B cell (primary cell): ENCODE measurements at regions not wholly inside any gene's neighbourhood (a gene's known extent, or its start where the extent isn't known, plus 50 kb on each side); places are given as distances from the start of the nearest gene placed in this dataset.

ENCODE experiments used
- ATAC-seq: fragments of 200-7000 bp; cut with Tn5 transposase; one replicate; pipeline ENCODE4 v1.10.0; 2021; ENCODE audit warnings: low read depth, mild to moderate bottlenecking, moderate number of reproducible peaks, moderate library complexity
- CTCF ChIA-PET: fragments of 350-600 bp; sonication (Branson Sonifier 250); formaldehyde crosslinking; loops from one replicate; lab custom pipeline; 2021; ENCODE audit warnings: antibody characterized with exemption, inconsistent platforms; lab: Charles Lee
- POLR2A ChIA-PET: fragments of 350-600 bp; sonication (Branson Sonifier 250); formaldehyde crosslinking; loops from one replicate; lab custom pipeline; 2021; ENCODE audit warnings: antibody characterized with exemption; lab: Charles Lee
- DNase-seq: peaks from one replicate; pipeline ENCODE4 v3.0.0; 2013
- H2AFZ ChIP-seq: 2 replicates; pipeline ENCODE4 v1.6.1; 2012; ENCODE audit warnings: mild to moderate bottlenecking, low read depth, low read length; ENCODE audit not compliant: insufficient read depth, poor library complexity, severe bottlenecking
- H3K27ac ChIP-seq, 2 donors: 1 replicate in 1 of 2; 2 replicates in 1 of 2; pipeline ENCODE4 v1.5.1; 2012 to 2013; ENCODE audit warnings: low read length in 2 of 2, mild to moderate bottlenecking in 2 of 2, moderate library complexity in 1 of 2
- H3K27me3 ChIP-seq, 4 experiments: fragments of 200-600 bp in 1 of 4; sonication (generic) in 1 of 4; replicated peaks in 1 of 4; 1 replicate in 2 of 4; 2 replicates in 2 of 4; pipeline versions ENCODE4 v1.6.1 to v1.7.0; 2013 to 2016; ENCODE audit warnings: low read length in 3 of 4, mild to moderate bottlenecking in 2 of 4, mixed read lengths in 1 of 4, moderate library complexity in 1 of 4; ENCODE audit not compliant: insufficient read depth in 4 of 4, control insufficient read depth in 3 of 4; ENCODE audit errors: control extremely low read depth in 1 of 4
- H3K36me3 ChIP-seq, 2 experiments: replicated peaks in 1 of 2; 1 replicate in 1 of 2; 2 replicates in 1 of 2; pipeline versions ENCODE4 v1.6.1 to v1.7.1; 2013; ENCODE audit warnings: low read length in 1 of 2; ENCODE audit not compliant: insufficient read depth in 2 of 2, control insufficient read depth in 1 of 2; ENCODE audit errors: control extremely low read depth in 1 of 2, extremely low read depth in 1 of 2
- H3K4me1 ChIP-seq, 2 donors: fragments of 200-600 bp in 1 of 2; sonication (generic) in 1 of 2; 1 replicate in 1 of 2; 2 replicates in 1 of 2; pipeline versions ENCODE4 v1.5.1 to v1.6.1; 2013 to 2017; ENCODE audit warnings: low read length in 2 of 2; ENCODE audit not compliant: control insufficient read depth in 2 of 2, insufficient read depth in 2 of 2
- H3K4me2 ChIP-seq: replicated peaks from 2 replicates; pipeline ENCODE3; 2012; ENCODE audit warnings: mild to moderate bottlenecking, low read depth, low read length; ENCODE audit not compliant: poor library complexity, severe bottlenecking
- H3K4me3 ChIP-seq, 5 experiments: fragments of 200-600 bp in 1 of 5; sonication (generic) in 1 of 5; 1 replicate in 3 of 5; 2 replicates in 2 of 5; pipeline versions ENCODE4 v1.5.1 to v1.7.0; 2011 to 2016; ENCODE audit warnings: low read length in 4 of 5, mild to moderate bottlenecking in 4 of 5, low read depth in 2 of 5, control low read depth in 1 of 5, moderate library complexity in 1 of 5; ENCODE audit not compliant: insufficient read depth in 1 of 5; ENCODE audit errors: control extremely low read depth in 1 of 5, extremely low read depth in 1 of 5
- H3K79me2 ChIP-seq: fragments of 200-600 bp; sonication (generic); one replicate; pipeline ENCODE4 v1.6.0; 2016; ENCODE audit warnings: low read length; ENCODE audit not compliant: control insufficient read depth, insufficient read depth
- H3K9ac ChIP-seq: fragments of 200-600 bp; sonication (generic); 2 replicates; pipeline ENCODE4 v1.6.1; 2017; ENCODE audit warnings: mild to moderate bottlenecking, low read length, moderate library complexity
- H3K9me3 ChIP-seq, 3 donors: one replicate each; pipeline versions ENCODE4 v1.6.1 to v1.7.1; 2013; ENCODE audit warnings: low read length in 2 of 3; ENCODE audit not compliant: control insufficient read depth in 2 of 3, insufficient read depth in 1 of 3; ENCODE audit errors: control extremely low read depth in 1 of 3
- H4K20me1 ChIP-seq: 2 replicates; pipeline ENCODE4 v1.6.0; 2012; ENCODE audit warnings: mild to moderate bottlenecking, low read length; ENCODE audit not compliant: insufficient read depth, control insufficient read depth, poor library complexity, severe bottlenecking
- H3K27ac Mint-ChIP-seq: one replicate; pipeline ENCODE4 v1.8.0; 2021; ENCODE audit warnings: mixed read lengths
- H3K27me3 Mint-ChIP-seq: one replicate; pipeline ENCODE4 v1.8.0; 2021; ENCODE audit warnings: mixed read lengths
- H3K4me1 Mint-ChIP-seq: one replicate; pipeline ENCODE4 v1.8.0; 2021; ENCODE audit warnings: mixed read lengths
- H3K4me3 Mint-ChIP-seq: one replicate; pipeline ENCODE4 v1.8.0; 2021; ENCODE audit warnings: mixed read lengths
- H3K9me3 Mint-ChIP-seq: one replicate; pipeline ENCODE4 v1.8.0; 2022; ENCODE audit warnings: mixed read lengths; ENCODE audit not compliant: insufficient read depth
- CTCF ChIP-seq: fragments of 200-600 bp; IDR thresholded peaks from one replicate; pipeline ENCODE4 v1.8.0; 2022; ENCODE audit warnings: antibody characterized with exemption, mild to moderate bottlenecking
- EZH2 ChIP-seq: IDR thresholded peaks from 2 replicates; pipeline ENCODE4 v1.6.1; 2012; ENCODE audit warnings: borderline replicate concordance, low read depth, mild to moderate bottlenecking, moderate library complexity, low read length; ENCODE audit not compliant: insufficient read depth, poor library complexity, severe bottlenecking
- WGBS: methylation state at CpG from one replicate; pipeline ENCODE4 v1.1.5; 2013; ENCODE audit warnings: missing lambda C conversion rate; ENCODE audit not compliant: insufficient coverage; 5-methylcytosine and 5-hydroxymethylcytosine counted together
- intact Hi-C: fragments of 100-400 bp; cut with micrococcal nuclease; formaldehyde crosslinking; loops from one replicate; pipeline ENCODE4 v1.10.0; 2022

GRCh38 chr5:27158775-27159174 lies 120.4 kb upstream of the CDH9 start:
- H3K79me2 ChIP-seq, result no peaks in the 10 kb centered on the region
- H4K20me1 ChIP-seq, result no peaks in the 10 kb centered on the region
- ChIA-PET CTCF (no interaction called here), POLR2A (no interaction called here)
- Mint-ChIP-seq H3K27me3 (no peaks in the 10 kb centered on the region), H3K9me3 (peaks cover 12% of the 10 kb centered on the region), H3K27ac (no peak overlapping the region), H3K4me3 (no peak overlapping the region), H3K4me1 (no peaks in the 10 kb centered on the region)
- ATAC-seq (no peak), DNase-seq (no peak)
- no peak overlapping the region for H3K27ac ChIP-seq
- no peaks in the 10 kb centered on the region for H3K27me3 ChIP-seq
- peaks cover 0 to 7% (median 0%) of the 10 kb centered on the region in 3 donors for H3K9me3 ChIP-seq
- no peak for TF ChIP-seq CTCF
- no peak for TF ChIP-seq EZH2
- 71% methylated on average over 1 of the region's 1 CpG for WGBS
- no peak overlapping the region for H2AFZ ChIP-seq
- no peak overlapping the region for H3K4me3 ChIP-seq
- H3K36me3 ChIP-seq, result no peaks in the 10 kb centered on the region
- intact Hi-C loops, result no loop called here
- H3K4me1 ChIP-seq, result no peaks in the 10 kb centered on the region
- H3K9ac ChIP-seq, result no peak overlapping the region
- H3K4me2 ChIP-seq, result no peak overlapping the region

- Histone ChIP-seq H3K9me3 (peaks cover 0 to 7% (median 0%) of the 10 kb centered on the region in 3 donors), H3K4me1 (no peaks in the 10 kb centered on the region), H3K9ac (no peak overlapping the region), H3K27ac (no peak overlapping the region), H3K79me2 (no peaks in the 10 kb centered on the region), H3K4me3 (no peak overlapping the region), H2AFZ (no peak overlapping the region), H4K20me1 (no peaks in the 10 kb centered on the region), H3K27me3 (no peaks in the 10 kb centered on the region), H3K4me2 (no peak overlapping the region), H3K36me3 (no peaks in the 10 kb centered on the region)
- Mint-ChIP-seq H3K27ac (no peak overlapping the region), H3K27me3 (no peaks in the 10 kb centered on the region), H3K9me3 (peaks cover 12% of the 10 kb centered on the region), H3K4me1 (no peaks in the 10 kb centered on the region), H3K4me3 (no peak overlapping the region)
- intact Hi-C loops, result no loop called here
- TF ChIP-seq EZH2 (no peak), CTCF (no peak)
- POLR2A ChIA-PET, result no interaction called here
- CTCF ChIA-PET, result no interaction called here
- ATAC-seq, result no peak
- DNase-seq, result no peak
These were observed 119.8 kb upstream of the CDH9 start for GRCh38 chr5:27158171-27158570.
